AG09309 (cell line): ENCODE measurements at regions not wholly inside any gene's neighbourhood (a gene's known extent, or its start where the extent isn't known, plus 50 kb on each side); places are given as distances from the start of the nearest gene placed in this dataset.

Experiments used
- DNase-seq: peaks from one replicate; pipeline ENCODE4 v3.0.0-alpha.2; 2010; ENCODE audit warnings: low read depth
- H3K4me3 ChIP-seq: 2 replicates; pipeline ENCODE4 v1.5.1; 2011; ENCODE audit warnings: mild to moderate bottlenecking, low read depth, low read length, moderate library complexity; ENCODE audit not compliant: control insufficient read depth
- TF ChIP-seq, protein P1 (sequence below): IDR thresholded peaks from 2 replicates; pipeline ENCODE4 v1.5.1; 2011; ENCODE audit warnings: mild to moderate bottlenecking, low read depth, low read length, inconsistent platforms; ENCODE audit not compliant: insufficient read depth, control insufficient read depth; ENCODE audit errors: missing control alignments

- no peak overlapping the region for H3K4me3 ChIP-seq
- TF ChIP-seq, protein P1, sequence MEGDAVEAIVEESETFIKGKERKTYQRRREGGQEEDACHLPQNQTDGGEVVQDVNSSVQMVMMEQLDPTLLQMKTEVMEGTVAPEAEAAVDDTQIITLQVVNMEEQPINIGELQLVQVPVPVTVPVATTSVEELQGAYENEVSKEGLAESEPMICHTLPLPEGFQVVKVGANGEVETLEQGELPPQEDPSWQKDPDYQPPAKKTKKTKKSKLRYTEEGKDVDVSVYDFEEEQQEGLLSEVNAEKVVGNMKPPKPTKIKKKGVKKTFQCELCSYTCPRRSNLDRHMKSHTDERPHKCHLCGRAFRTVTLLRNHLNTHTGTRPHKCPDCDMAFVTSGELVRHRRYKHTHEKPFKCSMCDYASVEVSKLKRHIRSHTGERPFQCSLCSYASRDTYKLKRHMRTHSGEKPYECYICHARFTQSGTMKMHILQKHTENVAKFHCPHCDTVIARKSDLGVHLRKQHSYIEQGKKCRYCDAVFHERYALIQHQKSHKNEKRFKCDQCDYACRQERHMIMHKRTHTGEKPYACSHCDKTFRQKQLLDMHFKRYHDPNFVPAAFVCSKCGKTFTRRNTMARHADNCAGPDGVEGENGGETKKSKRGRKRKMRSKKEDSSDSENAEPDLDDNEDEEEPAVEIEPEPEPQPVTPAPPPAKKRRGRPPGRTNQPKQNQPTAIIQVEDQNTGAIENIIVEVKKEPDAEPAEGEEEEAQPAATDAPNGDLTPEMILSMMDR = no peak
- no peak for DNase-seq
These were observed 50.3 kb upstream of the CXCL12 start for GRCh38 chr10:44435196-44435595.

GRCh38 chr10:44436240-44436639, 51.3 kb upstream of the CXCL12 start:
- no peak for DNase-seq
- TF ChIP-seq, protein P1 = no peak
- H3K4me3 ChIP-seq = no peak overlapping the region

DNA sequence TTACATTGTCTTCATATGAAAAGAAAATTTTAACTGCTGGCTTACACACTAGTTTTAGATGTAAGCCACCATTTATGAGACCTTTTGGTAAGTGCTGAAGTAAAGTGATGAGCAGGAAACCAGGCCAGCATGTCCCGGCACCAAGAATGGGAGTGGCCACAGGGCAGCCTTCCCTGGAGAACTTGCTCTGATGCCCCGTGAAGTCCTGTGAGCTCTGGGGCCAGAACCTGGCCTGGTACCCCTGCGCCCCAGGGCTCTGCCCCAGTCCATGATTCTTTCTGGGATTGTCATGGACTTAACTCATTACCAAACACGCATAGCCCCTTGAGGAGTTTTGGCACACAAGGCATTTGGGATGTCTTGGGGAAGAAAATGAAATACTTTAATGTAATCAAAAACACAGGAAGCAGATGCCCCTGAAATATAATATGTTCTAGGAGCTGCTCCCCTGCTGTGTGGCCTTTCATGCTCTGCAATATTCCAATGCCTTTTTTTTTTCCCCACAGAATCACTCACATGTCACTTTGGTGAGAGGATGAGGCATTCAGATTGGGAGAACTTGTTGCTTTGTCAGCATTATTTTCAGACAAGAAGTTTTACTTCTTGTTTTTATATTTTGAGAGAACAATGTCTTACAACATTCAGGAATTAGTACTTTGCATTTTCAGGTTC, 53.1 kb upstream of the CXCL12 start:
- TF ChIP-seq, protein P1 = no peak
- no peak overlapping the region for H3K4me3 ChIP-seq
- no peak for DNase-seq

DNA sequence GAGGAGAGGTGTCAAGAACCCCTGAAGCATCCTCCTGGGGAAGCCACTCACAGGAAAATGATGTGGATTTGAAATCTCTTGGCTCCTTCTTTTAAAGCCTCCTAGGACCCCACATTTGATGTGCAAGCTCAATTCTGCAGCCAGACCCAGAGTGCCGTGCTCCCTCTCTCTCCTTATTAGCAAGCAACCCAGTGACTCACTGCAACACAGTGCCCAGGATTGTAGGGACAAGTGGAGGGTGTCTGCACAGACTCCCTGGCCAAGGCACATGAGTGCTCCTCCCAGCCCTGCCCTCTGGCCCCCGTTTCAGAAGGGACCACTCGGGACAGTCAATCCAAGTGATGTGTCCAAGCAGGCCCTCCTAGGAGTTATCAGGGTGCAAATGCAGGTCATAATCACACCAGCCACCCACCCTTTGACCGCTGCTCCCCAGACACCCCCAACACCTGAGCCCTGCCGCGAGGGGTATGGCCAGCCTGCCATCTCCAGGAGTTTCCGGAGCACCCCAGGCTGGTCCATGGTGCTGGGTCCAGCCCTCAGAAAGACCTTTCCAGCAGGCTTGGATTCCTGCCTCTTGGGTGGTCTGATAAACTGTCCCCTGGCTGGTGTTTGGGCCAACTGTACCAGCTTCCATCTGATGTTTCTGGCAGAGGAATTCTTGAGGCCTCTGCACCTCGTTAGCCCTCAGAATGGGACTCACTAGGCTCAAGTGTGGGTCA, 54.5 kb upstream of the CXCL12 start:
- no peak overlapping the region for H3K4me3 ChIP-seq
- TF ChIP-seq, protein P1 = no peak
- DNase-seq = no peak

GRCh38 chr10:44439958-44440244, 55.0 kb upstream of the CXCL12 start:
- no peak for DNase-seq
- TF ChIP-seq, protein P1 = no peak
- H3K4me3 ChIP-seq = no peak overlapping the region

DNA sequence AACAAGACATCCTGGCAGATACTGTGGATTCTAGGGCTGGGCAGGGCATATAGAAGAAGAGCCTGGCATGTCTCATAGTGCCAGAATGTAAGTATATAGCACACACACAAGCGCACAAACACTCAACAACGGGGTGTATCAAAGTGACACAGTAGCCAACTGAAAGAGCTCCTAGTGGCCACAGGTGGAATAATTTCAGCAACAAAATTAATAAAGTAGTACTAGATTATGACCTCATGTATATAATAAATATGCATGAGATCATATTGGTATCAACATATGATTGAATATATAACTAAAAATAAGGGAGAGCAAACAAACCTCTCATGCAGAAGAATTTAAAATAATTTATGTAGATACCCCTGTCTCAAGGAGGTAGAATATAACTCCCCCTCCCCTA, 72.4 kb upstream of the CXCL12 start:
- no peak for DNase-seq
- H3K4me3 ChIP-seq = no peak overlapping the region
- TF ChIP-seq, protein P1 = peak; percentile 13
